Uterus (tissue), 2 donors: ENCODE measurements at regions not wholly inside any gene's neighbourhood (a gene's known extent, or its start where the extent isn't known, plus 50 kb on each side); places are given as distances from the start of the nearest gene placed in this dataset.

ENCODE experiments used
- POLR2A ChIP-seq, 2 donors: fragments of 450-650 bp; IDR thresholded peaks; one replicate each; pipeline ENCODE4 v1.6.1; 2016; ENCODE audit warnings: antibody characterized with exemption in 2 of 2, mild to moderate bottlenecking in 1 of 2, moderate library complexity in 1 of 2
- TF ChIP-seq, protein P1 (sequence below), 4 experiments: fragments of 200-600 bp in 2 of 4; fragments of 450-650 bp in 2 of 4; sonication (generic) in 2 of 4; IDR thresholded peaks; one replicate each; pipeline ENCODE4 v1.5.1; 2016 to 2019; ENCODE audit warnings: antibody characterized with exemption in 4 of 4, mild to moderate bottlenecking in 2 of 4, moderate library complexity in 1 of 4

DNA sequence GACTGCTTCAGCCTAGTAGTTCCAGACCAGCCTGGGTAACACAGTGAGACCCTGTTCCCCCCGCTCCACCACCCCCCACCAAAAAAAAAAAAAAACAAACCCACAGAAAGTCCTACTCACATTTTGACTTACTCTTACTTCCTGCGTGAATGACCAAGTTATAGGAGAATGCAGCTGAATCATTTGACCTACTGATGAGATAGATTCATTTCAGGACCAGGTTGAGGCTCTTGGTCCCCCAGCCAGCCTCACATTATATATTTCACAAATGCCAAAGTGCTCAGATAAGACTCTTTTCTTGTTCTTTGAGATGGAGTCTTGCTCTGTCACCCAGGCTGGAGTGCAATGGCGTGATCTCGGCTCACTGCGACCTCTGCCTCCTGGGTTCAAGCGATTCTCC is 70.2 kb downstream of the KLF5 start:
- TF ChIP-seq, protein P1, sequence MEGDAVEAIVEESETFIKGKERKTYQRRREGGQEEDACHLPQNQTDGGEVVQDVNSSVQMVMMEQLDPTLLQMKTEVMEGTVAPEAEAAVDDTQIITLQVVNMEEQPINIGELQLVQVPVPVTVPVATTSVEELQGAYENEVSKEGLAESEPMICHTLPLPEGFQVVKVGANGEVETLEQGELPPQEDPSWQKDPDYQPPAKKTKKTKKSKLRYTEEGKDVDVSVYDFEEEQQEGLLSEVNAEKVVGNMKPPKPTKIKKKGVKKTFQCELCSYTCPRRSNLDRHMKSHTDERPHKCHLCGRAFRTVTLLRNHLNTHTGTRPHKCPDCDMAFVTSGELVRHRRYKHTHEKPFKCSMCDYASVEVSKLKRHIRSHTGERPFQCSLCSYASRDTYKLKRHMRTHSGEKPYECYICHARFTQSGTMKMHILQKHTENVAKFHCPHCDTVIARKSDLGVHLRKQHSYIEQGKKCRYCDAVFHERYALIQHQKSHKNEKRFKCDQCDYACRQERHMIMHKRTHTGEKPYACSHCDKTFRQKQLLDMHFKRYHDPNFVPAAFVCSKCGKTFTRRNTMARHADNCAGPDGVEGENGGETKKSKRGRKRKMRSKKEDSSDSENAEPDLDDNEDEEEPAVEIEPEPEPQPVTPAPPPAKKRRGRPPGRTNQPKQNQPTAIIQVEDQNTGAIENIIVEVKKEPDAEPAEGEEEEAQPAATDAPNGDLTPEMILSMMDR (IDR thresholded peaks at IDR 0.05): no peak
- no peak for TF ChIP-seq POLR2A (IDR thresholded peaks at IDR 0.05)
